ENCODE measurements at regions not wholly inside any gene's neighbourhood (a gene's known extent, or its start where the extent isn't known, plus 50 kb on each side); places are given as distances from the start of the nearest gene placed in this dataset.

DNA sequence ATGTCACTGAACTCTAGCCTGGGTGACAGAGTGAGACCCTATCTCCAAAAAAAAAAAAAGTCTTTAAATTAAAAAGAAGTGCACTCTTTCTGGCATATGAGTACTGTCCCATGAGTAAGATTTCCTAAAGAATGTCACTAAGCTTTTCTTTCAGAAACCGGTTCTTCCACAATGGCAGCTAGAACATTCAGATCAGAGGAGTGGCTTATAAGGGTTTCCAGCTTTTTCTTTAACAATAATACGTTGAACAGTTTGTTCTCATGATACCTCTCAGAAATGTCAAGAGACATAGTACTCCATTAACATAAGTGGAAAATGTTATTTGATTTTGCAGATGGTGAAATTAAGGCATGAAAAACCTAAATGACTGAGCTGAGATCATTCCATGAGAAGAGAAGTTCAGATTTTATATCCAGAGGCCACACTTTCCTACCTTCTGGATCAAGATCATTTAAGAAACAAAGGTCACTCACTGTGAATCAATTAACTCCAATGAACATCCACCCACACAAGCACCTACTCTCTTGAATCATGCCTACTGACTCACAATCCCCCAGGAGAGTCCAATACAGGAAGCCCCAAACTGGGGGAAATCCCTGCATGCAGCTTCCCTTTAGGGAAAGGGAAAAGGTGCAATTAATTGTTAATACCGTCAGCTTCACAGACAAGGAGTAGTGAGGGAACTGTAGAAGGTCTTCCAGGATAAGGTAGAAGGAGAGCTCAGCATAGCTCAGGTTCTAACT is 86.9 kb downstream of the SPTSSA start (continued):
- no peak for TF ChIP-seq TOE1 (IDR thresholded peaks at IDR 0.05; ENCODE audit: borderline replicate concordance)
- no peak for TF ChIP-seq TOE1 (CRISPR knock-in tag; IDR thresholded peaks at IDR 0.05; ENCODE audit: borderline replicate concordance, low read depth)

DNA sequence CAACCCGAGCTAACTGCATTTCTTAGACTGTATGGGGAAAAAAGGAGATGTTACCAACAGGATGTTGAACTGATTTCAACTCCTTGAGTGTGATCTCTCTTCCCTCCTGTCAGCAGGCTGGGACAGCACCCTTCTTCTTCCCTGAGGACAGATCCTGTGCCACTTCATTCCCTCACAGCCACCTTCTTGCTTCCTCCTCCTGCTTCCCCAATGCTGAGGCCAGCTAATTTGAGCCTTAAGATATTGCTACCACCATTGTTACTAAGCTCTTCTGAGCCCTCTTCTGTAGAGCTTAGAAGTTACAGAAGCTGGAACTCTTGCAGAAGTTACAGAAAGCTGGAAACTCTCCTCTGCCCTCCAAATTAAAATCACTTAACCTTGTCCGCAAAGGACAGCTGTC is 88.8 kb downstream of the SPTSSA start:
- FAIRE-seq = no peak
- Histone ChIP-seq H3K36me3 (ENCODE audit: control insufficient read depth, insufficient read depth, low read length) (no peaks in the 10 kb centered on the region), H3K27me3 (ENCODE audit: control insufficient read depth in 2 of 2, insufficient read depth in 2 of 2, low read length in 2 of 2) (peaks cover 0 to 7% of the 10 kb centered on the region in 2 experiments; a peak in 2 of 5 replicates), H3K27ac (ENCODE audit: extremely low read depth, low read depth, low read length) (no peak overlapping the region), H3K4me1 (replicated peaks in 1 of 2; ENCODE audit: control insufficient read depth in 2 of 2, insufficient read depth in 2 of 2, low read length in 2 of 2) (no peaks in the 10 kb centered on the region), H3K9ac (ENCODE audit: insufficient read depth in 1 of 2, low read depth in 2 of 2, low read length in 2 of 2) (no peak overlapping the region), H3K79me2 (ENCODE audit: control insufficient read depth, insufficient read depth, low read length) (no peaks in the 10 kb centered on the region), H2AFZ (ENCODE audit: low read depth, low read length) (no peak overlapping the region), H3K9me3 (replicated peaks; ENCODE audit: control insufficient read depth, insufficient read depth, low read depth, low read length) (no peaks in the 10 kb centered on the region), H4K20me1 (replicated peaks; ENCODE audit: control insufficient read depth, insufficient read depth, low read length) (no peaks in the 10 kb centered on the region), H3K9me1 (ENCODE audit: control insufficient read depth, insufficient read depth, low read length) (no peaks in the 10 kb centered on the region), H3K4me3 (no peak overlapping the region), H3K4me2 (ENCODE audit: insufficient read depth, low read length) (no peak overlapping the region)
- intact Hi-C loops (cut with micrococcal nuclease) = no loop called here
- no peak for TF ChIP-seq MEF2A (IDR thresholded peaks at IDR 0.05; ENCODE audit: control insufficient read depth, low read depth, low read length)
- TF ChIP-seq ETS1 (conservative IDR thresholded peaks at IDR 0.05; ENCODE audit: control insufficient read depth, low read depth, low read length) = no peak
- CTCF ChIA-PET (ENCODE audit: low intra/inter-chr PET ratio) = no interaction called here
- in situ Hi-C loops (cut with MboI) = no loop called here
- POLR2A ChIA-PET = no interaction called here
- BruUV-seq (replicated peaks) = no TSS peak
- 0% methylated on average over 2 of the region's 2 CpGs for WGBS (ENCODE audit: insufficient coverage, low coverage, missing lambda C conversion rate)
- no peak for DNase-seq (ENCODE audit: extremely low read depth in 1 of 4, low spot score in 3 of 4)
- ATAC-seq = no peak

All from K562 (cell line).